GM19238 (cell line): ENCODE measurements at regions not wholly inside any gene's neighbourhood (a gene's known extent, or its start where the extent isn't known, plus 50 kb on each side); places are given as distances from the start of the nearest gene placed in this dataset.

ENCODE experiments used
- DNase-seq: peaks from one replicate; pipeline ENCODE4 v3.0.0; 2011; ENCODE audit warnings: low spot score; ENCODE audit not compliant: insufficient read length

DNA sequence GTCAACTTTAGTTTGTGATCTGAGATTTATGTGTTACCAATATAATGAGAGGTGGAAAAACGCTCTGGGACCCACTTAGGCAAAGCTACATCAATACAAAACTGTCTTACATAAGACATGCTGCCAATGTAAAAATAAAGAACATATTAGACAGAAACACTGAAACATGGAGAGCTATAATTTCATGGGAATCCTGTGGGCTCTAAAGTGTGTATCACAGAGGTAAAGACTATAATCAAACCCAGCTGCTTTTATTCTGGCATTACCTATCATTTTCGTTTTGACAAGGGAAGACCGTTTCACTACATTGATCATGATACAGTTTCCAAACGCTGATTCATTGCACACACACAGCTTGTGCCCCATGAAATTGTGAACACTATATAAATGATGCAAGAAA, 400.5 kb upstream of the TUSC1 start:
- DNase-seq: no peak

DNA sequence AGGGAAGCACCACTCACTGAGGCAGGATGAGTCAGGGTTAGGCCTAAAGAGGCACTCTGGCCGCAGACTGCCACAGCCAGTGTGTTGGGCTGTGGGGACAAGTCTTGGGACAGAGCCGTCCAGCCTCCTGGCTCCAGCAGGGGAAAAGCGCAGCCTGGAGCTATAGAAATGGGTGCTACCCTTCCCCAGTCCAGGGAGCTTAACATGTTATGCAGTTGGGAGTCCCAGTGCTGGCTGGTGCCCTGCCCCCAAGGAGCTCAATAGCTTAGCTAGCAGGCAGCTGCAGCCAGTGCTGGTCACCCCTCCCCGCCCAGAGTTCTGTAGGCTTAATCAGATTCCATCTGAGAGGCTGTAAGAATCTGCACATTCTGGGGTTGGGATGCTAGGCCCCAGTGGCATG, 399.6 kb upstream of the TUSC1 start:
- no peak for DNase-seq

DNA sequence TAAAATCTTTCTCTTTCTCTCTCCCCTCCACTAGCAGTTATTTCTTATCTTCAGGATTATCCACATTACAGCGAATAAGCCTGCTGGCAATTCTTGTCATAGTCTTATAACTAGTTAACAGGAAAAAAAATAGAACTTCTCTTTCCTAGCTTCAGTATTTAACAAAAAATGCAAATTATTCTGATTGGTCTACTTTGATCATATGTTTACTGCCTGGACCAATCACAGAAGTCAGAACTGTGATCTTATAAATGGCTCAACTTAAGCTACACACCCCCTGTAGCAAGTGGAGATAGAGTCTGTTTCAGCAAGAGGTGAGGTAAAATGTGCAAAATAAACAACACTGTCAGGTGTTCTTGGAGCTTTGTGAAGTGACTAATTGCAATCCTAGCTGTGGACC, 389.4 kb upstream of the TUSC1 start:
- DNase-seq: no peak

DNA sequence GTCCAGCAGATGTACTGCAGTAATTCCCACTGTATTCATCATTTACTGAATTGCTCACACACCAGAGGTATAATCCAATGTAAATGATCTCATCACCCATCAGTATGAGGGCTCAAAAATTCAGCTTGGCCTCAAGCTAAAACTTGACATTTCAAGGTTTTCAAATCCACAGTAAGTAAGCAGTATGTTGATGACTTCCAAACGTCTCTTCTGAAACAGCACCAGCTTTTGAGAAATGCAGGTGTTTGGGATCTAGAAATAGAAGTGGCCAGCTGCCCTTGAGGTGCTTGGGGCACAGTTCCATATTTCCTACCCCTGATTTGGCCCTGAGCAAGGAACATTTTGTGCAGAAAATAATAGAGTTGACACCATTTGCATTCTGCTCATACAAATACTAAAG, 388.0 kb upstream of the TUSC1 start:
- DNase-seq: no peak

DNA sequence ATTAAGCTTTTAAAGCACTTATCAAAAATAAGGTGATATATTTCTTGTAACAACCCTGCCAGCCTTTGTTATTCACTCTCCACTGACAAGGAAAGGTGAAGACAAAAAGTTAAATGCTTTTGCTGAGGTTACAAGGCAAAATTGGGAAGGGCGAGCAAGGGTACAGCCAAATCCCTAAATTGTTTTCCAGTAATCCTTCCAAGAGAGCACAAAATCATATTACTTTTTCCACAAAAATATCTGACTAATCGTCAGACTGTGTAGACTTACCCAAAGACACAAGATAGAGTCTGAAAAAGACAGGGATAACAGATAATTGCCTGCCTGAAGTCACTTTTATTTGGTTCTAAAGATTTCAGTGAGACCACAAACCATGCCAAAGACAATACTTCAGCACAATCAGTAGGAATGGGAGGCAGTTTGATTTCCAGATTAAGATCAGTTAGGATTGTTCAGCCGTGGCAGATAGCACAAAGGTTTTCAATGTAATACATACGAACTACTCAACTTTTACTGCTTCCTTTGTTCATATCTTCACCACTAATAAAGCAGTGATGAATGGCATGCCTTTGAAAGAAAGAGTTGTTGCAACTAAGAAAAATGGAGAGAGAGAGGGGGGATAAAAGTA, 383.8 kb upstream of the TUSC1 start:
- DNase-seq: no peak

DNA sequence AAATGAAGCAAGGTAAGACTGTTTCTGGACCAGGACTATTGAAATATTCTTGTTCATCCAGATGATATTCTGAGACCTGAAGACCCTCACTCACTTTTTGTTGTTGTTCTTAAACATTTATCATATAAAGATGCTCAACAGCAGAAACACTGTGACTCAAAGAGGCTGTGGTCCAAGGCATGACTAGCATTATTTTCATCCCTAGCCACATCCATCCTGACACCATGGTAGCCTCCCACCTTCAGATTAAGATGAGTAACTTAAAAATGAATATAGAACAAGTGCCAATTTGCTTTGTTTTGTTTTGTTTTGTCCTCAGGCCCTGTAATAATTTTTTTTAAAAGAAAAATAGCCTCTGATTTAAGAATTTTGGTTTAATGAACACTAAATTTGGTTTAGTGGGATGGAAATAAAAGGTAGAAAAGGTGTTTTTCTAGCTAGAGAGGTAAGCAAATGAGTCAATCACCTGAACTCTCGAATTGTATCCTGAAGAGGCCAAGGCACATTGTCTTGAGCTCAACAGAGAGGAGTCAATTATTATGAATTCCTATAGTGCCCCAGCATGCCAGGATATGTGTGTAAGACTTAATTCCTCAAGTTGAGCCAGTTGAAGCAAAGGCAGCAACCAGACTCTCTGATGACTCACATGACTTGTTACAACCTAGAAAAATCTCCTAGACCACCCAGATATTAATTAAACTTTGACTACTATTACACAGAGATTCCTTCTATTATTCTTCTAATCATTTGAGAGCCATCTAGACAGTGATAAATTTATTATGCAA, 380.1 kb upstream of the TUSC1 start:
- DNase-seq: no peak

DNA sequence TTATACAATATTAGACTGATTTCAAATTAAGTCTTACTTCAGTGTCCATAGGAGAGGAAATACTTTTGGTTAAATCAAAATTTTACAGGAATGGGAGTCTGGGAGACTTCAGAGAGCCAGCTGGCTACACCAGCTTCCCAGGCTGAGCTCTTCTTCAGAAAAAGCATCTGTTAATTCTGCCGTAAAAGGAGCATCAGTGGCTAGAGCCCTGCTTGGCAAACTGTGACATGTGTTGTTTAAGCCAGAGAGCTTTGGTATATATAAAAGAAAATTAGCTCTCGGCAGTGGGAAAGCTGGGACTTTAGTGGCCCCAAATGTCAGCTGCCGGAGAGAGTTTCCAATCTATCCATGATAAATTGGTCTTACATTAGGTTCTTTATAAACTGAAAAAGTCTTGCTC, 378.8 kb upstream of the TUSC1 start:
- no peak for DNase-seq

DNA sequence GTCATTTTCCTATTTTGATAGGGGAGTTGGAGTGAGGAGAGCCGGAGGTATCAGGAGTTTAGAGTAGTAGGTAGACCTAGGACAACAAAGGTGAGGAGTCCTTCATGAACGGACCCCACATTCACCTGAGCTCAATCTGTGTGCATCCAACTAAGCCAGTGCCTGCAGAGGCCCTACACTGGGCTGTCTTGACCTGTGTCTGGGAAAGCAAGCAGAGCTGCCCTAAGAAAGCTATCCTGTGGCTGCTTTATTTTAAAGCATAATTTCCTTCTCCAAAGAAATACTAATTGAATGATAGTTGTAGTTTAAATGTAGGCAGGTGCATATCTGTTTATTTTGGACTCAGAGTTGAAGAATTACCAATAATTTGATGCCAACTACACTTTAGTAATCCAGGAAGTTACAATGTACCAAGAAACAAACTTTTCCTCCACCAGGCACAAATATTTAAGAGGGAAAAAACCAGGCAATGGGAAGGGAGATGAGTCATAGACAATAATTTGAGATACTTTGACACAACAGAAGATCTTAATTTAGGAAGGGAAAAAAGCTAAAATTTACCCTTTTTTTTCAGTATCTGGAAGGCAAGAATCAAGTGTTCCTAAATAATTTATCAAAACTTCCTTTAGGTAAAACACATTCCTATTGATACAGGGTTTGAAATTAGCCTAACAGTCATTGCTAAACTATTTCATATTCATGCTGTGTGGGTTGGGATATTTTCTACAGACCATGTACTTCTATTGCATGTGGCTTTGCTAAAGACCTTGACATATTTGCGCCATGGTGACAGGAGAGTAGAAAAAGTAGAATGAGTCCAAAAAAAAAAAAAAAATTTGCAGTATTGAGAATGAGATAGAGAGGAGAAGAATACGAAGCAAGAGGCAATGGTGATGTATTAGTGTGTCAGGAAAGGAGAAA, 376.6 kb upstream of the TUSC1 start:
- no peak for DNase-seq

DNA sequence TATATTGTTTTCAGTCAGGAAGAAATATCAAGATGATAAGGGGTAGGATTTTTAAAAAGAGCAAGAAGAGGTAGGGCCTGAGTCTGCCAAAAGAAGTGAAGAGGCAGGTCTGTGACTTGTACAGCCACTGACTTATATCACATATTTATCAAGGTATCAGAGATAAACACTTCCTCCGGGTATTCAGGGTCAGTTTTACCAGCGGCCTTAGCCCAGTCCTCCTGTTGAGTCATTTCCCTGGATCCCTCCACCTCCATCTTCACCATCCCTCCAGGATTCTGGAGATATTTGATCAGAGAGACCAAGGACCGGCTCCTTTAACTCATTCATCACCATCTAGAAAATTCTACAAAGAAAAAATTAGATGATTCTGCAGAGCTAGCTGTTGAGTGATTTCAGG, 375.7 kb upstream of the TUSC1 start:
- no peak for DNase-seq

DNA sequence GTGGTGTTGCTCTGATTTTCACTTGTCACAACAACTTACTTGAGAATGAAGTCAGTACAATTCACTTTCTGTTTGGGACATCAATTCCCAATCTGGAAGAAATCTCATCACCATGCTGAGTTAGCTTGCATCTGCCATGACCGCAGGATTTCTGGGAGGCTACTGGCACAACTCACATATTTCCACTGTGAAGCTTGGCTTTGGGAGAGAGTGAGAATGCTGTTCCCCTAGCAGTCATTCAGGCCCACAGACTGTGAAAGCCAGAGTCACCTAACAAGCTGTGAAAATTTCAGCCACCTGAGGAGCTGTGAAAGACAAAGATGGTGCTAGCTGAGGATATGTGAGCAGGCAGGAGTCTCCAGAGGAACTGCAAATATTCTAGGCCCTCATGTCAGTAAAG, 365.2 kb upstream of the TUSC1 start:
- DNase-seq: no peak

DNA sequence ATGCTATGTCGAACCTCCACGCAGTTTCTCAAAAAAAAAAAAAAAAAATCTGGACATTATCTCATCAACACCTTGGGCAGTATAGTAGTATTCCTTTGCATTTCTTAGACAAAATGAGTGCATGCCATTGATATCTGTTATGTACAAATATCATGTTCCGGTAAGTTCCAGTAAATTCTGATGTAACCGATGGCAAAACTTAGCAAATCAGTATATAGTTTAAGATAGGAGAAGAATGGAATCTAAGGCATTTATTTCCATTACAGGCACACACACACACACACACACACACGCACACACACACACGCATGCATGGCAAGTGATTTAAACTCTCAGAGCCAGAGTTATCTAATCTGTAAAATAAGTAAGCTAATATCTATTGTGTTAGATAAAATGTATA, 356.5 kb upstream of the TUSC1 start:
- no peak for DNase-seq

DNA sequence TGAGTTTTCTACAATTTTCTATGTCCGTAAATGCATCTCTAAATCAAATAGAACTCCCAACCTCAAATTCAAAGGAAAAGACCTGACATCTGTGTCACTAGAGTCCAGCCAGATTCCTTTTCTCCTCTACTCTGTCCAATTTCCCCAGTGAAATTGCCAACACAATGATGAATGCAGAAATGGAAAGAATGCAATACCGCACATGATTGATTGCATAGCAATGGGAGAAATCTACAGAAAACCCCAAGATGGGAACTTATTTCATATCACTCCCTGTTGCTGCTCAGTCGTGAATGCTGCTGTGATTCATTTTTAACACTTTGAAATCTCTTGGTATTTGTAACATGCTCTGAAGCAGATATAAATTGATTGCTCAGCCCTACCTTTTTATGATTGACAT, 355.1 kb upstream of the TUSC1 start:
- no peak for DNase-seq

DNA sequence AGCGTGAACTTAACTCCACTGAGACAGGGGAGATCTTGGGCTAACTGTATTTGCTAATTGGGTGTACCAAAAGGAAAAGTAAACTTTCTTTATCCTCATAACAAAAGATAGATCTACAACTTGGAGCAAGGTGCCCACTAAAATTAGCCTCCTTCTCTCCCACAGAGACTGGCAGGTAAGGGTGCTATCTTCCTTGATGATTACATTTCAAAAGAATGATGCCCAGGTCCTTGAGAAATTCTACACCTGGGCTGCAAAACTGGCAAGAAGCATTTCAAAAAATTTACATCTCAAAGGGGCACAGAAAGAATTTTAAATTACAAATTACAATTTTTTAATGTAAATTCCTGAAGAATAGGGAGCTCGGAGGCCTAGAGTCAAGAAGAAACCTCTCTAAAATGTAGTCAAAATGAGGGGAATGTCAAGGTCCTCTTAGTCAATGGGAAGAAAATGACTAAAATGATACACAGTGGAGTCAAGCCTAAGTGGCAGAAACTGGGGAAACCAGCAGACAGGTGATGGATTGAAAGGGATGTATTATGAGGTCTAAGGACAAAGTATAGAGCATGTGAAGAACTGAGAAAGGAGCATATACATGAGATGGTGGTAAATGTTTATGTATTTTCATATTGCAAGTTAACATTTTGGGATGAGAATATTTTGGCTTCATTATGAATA, 348.3 kb upstream of the TUSC1 start:
- no peak for DNase-seq

DNA sequence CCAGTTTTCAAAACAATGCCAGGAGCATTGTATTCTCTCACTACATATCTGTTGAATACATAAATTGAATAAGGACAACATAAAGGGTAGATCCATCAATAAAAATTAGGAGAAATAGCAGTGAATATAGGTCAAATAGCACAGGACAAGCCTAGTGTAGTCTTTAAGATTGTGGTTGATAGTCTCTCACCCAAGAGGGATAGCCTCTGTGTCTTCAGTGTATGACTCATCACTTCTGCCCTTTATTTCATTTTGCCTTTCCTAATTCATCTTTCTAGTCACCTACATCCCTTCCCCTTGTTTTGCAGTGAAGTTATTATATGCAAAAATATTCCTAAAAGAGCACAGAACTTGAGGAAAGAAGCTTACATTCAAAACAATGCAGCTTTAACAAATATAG, 335.0 kb upstream of the TUSC1 start:
- DNase-seq: no peak

DNA sequence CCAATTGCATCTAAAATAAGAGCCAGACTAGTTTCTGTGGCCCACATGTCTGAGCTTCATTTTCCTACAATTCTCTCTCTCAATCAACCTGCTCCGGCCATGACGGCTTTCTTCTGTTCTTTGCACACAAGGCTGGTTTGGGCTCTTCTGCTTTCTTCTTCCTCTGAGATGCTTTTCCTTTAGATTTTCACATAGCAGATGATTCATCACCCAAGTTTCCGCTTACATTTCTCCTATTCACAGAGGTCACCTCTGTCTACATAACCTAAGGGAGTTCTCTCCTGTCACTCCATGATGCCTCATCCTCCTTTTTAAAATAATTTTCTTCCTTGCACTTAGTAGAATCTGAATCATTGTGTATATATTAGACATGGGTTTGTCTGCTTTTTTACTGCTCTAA, 334.6 kb upstream of the TUSC1 start:
- no peak for DNase-seq

DNA sequence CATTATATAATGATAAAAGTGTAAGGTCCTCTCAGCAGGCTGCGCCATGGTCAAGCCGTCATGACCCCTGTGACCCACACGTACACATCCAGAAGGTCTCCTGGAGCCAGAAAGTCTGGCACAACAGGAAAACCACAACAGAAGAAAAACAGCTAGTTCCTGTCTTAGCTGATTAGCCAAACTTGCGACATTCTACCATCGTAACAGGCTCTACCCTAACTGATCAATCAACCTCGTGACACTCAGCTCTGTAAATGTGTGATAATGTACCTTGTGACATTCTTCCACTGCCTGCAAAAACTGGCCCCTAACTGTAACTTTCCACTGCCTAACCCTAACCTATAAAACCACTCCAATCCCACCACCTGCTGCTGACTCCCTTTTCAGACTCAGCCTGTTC, 316.4 kb upstream of the TUSC1 start:
- DNase-seq: no peak

DNA sequence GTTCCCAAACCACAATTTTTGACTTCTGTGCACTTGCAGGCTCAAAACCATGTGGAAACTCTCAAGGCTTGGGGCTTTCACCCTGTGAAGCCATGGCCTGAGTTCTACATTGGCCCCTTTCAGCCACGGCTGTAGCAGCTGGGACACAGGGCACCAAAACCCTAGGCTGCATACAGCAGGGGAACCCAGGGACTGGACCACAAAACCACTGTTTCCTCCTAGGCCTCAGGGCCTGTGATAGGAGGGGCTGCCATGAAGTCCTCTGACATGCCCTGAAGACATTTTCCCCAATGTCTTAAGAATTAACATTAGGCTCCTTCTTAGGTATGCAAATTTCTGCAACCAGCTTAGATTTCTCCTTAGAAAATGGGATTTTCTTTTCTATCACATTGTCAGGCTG, 312.1 kb upstream of the TUSC1 start:
- no peak for DNase-seq

DNA sequence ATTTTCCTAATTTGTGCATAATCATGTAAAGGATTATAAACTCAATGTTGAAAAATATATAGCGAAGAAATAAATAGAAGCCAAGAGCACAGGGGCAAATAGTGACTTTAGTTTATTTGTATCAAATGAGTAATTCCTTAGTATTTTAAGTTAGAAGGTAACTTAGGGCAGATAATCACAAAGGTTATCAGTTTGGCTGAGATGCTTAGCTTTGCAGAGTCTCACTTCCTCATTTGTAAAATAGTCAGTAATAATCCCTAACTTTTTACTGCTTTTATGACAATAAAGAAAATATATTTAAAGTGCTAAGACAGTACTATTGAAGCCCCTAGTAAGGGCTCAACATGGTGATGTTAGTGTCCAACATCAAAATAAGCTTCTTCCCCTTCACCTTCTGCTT, 297.4 kb upstream of the TUSC1 start:
- no peak for DNase-seq

DNA sequence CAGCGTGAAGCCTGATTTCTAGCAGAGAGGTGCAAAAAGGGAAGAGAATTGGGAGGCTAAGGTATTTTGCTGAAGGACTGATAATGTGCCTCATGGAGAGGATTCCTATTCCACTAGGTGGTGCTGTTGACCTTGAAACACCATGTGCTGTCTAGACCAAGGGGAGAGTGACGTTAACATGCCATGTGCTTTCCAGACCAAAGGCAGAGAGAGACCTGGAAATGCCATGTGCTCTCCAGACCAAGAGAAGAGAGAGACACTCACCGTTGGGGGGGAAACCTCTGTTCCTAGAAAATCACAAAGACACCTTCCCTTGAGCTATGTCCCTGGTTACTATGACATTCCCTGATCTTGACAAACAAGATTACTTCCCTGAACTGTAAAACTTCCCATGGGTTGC, 286.0 kb upstream of the TUSC1 start:
- no peak for DNase-seq

DNA sequence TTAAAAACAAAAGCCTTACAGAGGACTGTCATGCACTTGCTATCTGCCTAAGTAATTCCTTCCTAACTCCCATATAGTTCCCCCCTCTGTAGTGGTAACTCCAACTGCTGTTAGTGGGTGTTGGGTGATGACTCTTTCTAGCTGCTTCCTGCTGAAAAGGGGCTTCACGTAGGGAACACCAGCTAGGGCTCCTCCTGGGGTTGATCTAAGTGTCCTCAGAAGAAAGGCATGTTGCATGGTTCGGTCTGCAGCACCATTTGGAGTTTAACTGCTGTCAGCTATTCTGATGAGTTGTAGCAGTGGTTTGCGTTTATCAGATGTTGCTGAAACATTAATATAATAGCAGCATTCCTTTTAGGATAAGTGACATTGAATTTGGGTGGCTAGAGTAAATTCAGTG, 281.9 kb upstream of the TUSC1 start:
- no peak for DNase-seq

DNA sequence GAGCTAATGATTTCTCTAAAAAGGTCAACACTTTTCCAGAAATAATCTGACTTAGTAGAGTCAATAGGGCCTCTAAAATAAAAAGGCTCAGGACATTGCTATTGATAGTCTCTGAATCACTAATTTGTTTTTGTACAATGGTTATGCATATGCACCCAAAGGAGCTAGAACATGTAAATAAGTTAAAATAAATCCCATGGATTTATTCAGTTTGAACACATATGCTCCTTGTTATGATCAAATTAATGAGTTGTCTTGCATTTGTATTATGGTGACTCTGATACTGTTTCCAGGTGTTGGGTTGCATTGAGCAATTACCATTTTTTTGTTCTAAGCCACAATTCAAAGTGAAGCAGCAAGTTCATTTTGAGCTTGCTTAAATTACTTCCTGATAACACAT, 276.0 kb upstream of the TUSC1 start:
- no peak for DNase-seq

DNA sequence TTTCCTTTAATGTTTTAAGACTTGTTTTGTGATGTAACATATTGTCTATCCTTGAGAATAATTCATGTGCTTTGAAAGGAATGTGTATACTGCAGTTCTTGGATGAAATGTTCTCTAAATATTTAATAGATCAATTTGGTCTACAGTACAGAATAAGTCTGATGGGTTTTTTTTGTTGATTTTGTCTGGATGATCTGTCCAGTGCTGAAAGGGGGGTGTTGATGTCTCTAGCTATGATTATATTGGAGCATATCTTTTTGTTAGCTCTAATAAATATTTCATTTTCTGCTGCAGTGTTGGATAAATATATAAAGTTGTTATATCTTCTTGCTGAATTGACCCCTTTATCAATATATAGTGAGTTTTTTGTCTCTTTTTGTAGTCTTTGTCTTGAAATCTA, 269.9 kb upstream of the TUSC1 start:
- DNase-seq: no peak
